Pons (tissue), 1 donor: ENCODE measurements at regions not wholly inside any gene's neighbourhood (a gene's known extent, or its start where the extent isn't known, plus 50 kb on each side); places are given as distances from the start of the nearest gene placed in this dataset.
A peak's percentile ranks its signal among the peaks of the same experiment; 100 is the strongest.
"Not testable (repeated sequence)": the region's sequence is repeated elsewhere in the genome, so short reads cannot be mapped to it uniquely, and the experiment has no call there.

Experiments
- DNase-seq: peaks from one replicate; pipeline ENCODE4 v3.0.0-alpha.2; 2016; ENCODE audit warnings: low spot score

DNA sequence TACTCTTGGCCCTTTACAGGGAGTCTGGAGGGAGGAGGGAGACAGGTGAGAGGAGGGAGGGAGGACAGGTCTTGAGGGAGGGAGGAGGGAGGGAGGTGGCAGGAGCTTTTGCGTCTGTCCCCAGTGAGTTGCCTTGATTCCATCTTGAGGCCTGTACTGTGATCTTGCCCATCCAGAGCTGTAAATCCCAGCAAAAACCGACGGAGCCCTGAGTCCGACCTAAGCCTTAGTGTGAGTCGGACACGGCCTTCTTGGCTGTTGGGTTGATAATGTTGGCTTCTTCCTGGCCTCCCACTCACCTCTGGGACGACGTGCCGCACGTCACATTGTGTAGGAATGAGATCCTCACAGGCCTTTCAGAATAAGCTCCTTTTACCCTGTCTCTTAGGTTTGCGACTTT is 72.5 kb downstream of the RGS12 start:
- DNase-seq: no peak

GRCh38 chr4:3365871-3366842 is 73.3 kb downstream of the RGS12 start:
- no peak for DNase-seq

DNA sequence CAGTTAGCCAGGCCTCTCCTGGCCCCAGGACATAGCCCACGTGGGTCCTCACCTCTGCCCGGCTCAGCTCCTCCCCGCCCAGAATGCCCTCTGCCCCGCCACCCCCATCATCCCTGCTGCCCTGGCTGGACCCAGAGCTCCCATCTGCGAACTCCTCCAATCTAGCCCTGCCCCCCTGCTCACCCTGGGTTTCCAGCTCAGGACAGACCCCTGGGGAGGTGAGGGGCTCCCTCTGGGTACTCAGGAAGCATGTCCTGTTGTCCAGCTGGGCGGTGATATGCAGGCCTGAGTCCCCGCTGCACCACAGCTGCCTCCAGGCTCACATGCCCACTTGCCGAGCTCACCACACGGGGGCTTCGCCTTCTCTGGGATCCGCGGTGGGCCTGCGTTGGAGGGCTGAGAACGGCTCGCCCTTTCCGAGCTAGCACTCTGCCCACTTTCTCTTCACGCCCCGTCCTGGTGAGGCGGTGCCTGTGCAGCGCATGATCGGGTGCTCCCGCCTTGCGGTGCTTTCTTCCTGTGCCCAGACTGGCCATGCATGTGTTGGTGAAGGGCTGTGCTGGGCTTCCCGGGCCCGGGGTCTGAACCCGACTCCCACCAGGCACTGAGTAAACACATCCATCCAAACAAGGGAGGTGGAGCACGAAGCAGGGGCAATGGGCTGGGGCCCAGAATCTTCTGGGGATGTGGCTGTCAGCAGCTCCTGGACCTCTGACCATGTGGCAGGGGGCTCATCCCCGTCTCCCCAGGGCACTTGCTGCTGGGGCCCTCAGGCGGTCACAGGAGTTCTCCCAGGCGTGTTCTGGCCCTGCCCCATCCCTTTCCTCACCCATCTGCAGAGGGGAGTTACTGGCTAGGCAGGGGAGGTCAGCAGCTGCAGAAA is 74.3 kb downstream of the RGS12 start:
- DNase-seq: no peak

GRCh38 chr4:3367866-3368265 is 73.9 kb upstream of the HGFAC start:
- no peak for DNase-seq

- DNase-seq: no peak
These were observed 73.4 kb upstream of the HGFAC start for GRCh38 chr4:3368334-3368733.

- DNase-seq: no peak
These were observed 72.7 kb upstream of the HGFAC start for GRCh38 chr4:3368841-3369760.

DNA sequence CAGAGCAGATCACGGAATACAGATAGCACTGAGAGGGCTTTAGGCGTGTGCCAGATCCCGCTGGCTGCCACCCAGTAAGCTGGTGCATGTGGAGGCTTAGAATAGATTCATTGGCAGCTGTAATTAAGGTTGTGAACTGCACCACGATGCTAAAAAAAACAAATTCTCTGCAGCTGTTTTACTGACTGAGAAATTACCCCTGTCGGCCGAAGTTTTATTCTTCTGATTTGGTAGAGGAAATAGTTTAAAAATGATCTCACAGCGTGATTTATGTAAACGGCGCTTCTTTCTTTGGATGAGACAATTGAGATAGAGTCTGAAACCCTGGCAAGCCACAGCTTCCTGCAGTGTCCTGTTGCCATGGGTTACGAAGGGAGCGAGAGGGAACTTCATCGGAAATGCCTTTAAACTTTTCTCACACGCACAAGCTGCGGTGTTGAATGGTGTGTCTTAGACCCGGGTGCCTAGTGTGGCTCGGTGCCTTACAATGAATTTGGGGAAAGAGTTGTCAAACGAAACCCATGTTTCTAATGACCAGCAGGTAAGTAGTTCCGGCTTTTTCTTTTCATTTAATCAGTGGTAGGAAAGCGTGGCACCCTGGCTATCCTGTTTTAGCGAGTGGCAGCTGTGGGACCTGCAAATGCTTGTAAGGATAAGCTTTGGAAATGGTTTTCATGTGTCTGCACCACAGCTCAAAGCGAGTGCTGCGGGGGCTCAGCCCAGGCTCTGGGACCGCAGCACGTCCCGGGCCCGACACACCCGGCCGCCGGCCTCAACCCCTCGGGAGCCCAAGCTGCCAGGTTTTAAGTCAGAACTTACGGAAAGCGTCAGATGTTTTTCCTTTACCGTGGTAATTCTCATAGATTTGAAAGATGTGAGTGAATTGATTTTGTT is 71.7 kb upstream of the HGFAC start:
- peak; percentile 71 for DNase-seq

DNA sequence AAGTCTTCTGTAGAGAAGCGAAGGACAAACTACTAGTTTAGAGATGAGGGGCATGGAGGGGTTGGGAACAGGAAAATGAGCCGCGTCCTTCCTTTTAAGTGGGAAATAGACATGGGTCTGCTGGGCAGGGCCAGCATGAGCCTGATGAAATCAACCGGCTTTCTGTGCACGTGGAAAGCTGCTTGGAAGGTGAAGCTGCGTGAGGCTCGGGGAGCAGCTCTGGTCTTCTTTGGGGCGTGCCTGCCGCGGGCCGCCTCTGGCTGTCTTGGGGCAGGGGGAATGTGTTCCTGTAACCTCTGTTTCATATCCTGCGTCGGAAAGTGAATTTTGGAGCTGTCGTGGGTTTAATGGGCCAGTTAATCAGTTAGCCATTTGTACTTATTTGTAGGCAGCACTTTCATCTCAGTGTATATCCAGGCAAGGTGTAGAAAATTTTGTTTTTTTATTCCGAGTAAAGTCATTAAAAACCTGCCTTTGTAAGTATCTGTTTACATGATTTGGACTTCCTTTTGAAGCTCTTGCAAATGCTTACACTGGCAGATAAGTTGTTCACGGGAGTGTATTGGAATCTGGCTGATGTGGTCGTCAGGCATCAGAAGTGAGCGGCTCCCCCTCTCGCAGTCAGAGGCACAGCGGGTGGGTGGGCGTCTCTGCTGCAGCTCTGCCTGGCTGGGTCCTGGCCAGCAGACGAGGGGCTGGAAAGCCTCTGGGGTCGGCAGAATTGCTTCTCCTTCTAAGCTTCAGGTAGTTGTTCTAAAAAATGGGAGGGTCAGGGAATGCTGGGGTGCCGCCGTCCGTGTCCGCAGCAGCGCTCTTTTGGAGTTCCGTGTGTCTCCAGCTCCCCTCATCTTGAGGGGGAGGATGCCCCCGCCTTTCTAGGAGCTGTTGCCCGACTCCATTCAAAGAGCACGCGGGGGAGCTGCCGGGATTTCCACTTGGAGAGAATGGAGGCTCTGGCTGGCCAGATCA is 70.5 kb upstream of the HGFAC start:
- DNase-seq: peak; percentile 35

DNA sequence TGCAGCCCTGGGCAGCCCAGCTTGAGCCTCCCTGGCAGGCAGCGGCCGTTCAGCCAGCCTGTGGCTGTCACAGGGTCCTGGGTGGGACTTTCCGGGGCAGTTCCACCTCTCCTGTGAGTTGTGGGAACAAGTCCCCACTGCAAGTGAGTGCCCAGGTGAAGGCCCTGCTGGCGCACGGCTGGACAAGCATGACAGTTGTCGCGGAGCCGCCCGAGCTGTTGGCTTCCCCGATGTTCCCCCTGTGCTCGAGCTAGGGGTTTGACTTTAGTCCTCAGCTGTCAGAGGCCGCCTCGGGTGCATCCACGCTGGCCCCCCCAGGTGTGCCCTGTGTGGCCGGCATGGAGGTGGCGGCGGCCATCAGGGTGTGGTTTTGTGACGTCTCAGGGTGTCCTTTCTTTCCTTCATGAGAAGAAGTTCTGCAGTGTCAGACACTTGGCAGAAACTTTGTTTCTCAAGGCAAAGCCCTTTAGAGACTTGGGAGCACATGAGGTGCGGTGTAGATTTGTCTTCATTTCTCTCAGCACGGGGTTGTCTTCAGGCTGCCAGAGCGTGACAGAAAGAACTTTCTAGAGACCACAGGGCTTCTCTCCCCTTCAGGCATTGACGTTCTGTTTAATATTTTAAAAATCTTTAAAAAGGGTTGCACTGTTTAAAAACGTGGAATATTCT is 69.4 kb upstream of the HGFAC start:
- DNase-seq: no peak

GRCh38 chr4:3372933-3373465 is 68.8 kb upstream of the HGFAC start:
- DNase-seq: peak; percentile 70

- DNase-seq: no peak
These were observed 68.3 kb upstream of the HGFAC start for GRCh38 chr4:3373468-3373867.

GRCh38 chr4:3374011-3374645 is 67.6 kb upstream of the HGFAC start:
- DNase-seq: no peak

DNA sequence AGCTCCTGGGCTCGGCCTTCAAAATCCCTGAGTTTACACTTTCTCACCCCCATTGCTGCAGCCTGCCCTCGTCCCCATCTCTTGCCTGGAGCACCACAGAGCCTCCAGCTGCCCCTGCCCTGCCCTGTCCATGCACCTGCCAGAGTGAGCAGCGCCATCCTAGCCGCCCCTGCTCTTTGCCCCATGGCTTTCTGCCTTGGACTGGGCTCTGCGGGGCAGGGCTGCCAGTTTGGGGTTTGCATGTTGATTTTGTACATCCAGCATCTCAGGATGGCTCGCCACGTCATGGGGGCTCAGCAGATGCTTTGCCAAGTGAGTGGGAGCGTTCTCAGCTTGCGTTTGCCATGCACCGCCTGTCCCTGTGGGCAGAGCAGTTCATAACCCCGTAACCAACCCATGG is 67.1 kb upstream of the HGFAC start:
- DNase-seq: no peak

- no peak for DNase-seq
These were observed 66.1 kb upstream of the HGFAC start for GRCh38 chr4:3375688-3376087.

DNA sequence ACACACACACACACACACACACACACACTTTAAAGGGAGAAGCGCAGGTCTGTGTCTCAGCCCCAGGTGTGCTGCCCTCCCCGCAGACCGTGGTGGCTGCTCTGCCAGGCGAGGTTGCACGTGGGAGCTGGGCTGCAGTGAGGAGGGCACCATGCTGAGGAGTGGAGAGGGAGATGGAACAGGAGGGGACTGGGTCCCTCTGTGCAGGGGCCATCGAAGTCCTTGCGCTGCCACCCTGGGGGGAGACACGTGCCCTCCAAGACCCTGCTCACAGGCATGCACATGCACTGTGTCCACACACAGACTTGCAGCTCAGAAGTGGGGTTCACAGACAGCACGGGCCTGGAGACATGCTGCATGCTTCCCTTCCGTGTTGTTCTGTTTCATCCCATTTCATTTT is 65.5 kb upstream of the HGFAC start:
- DNase-seq: no peak

- DNase-seq: no peak
These were observed 64.2 kb upstream of the HGFAC start for GRCh38 chr4:3377557-3377956.

- DNase-seq: not testable (repeated sequence)
These were observed 61.4 kb upstream of the HGFAC start for GRCh38 chr4:3380336-3380735.

DNA sequence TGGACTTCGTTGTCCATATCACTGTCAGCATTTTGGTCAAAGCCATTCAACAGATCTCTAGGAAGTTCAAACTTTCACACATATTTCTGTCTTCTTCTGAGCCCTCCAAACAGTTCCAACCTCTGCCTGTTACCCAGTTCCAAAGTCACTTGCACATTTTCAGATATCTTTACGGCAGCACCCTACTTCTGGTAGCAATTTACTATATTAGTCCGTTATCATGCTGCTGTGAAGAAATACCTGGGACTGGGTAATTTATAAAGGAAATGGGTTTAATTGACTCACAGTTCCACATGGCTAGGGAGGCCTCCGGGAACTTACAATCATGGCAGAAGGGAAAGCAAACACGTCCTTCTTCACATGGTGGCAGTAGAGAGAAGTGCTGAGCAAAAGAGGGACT is 60.6 kb upstream of the HGFAC start:
- DNase-seq: not testable (repeated sequence)
